GM12873 (cell line): ENCODE measurements at regions not wholly inside any gene's neighbourhood (a gene's known extent, or its start where the extent isn't known, plus 50 kb on each side); places are given as distances from the start of the nearest gene placed in this dataset.

ENCODE experiments used
- CTCF ChIP-seq: IDR thresholded peaks from 2 replicates; pipeline ENCODE4 v1.5.1; 2012; ENCODE audit warnings: low read depth, mild to moderate bottlenecking, moderate library complexity, low read length, control low read depth; ENCODE audit not compliant: insufficient read depth; ENCODE audit errors: missing control alignments

GRCh38 chr4:127239902-127240763 is 392.6 kb upstream of the INTU start:
- no peak for TF ChIP-seq CTCF

- TF ChIP-seq CTCF: no peak
Measured at GRCh38 chr4:127240764-127241105, 392.0 kb upstream of the INTU start.

GRCh38 chr4:127244515-127244914 is 388.2 kb upstream of the INTU start:
- TF ChIP-seq CTCF: no peak

- no peak for TF ChIP-seq CTCF
Measured at GRCh38 chr4:127246963-127247952, 385.5 kb upstream of the INTU start.

GRCh38 chr4:127249066-127249766 is 383.5 kb upstream of the INTU start:
- TF ChIP-seq CTCF: no peak

- no peak for TF ChIP-seq CTCF
Measured at GRCh38 chr4:127249767-127250108, 383.0 kb upstream of the INTU start.
